ENCODE measurements at regions not wholly inside any gene's neighbourhood (a gene's known extent, or its start where the extent isn't known, plus 50 kb on each side); places are given as distances from the start of the nearest gene placed in this dataset.

GRCh38 chr11:33996498-33997454, 54.8 kb upstream of the CAPRIN1 start:
- in situ Hi-C loops (cut with MboI) (loop anchor here (10.0 kb wide), 1 partner anchor 358 kb away; the partner anchor contains the start of gene ABTB2), intact Hi-C loops (cut with micrococcal nuclease) (loop anchor here (1.0 to 10.0 kb wide), 6 partner anchors 54 to 498 kb away; partner anchors contain the start of gene CAPRIN1)
- BruUV-seq (replicated peaks), result no TSS peak
- POLR2A ChIA-PET, result interaction anchor here (0.7 to 1.5 kb wide), 4 partner anchors 11 to 361 kb away, joined by 3 to 5 read pairs (median 4); partner anchors contain the start of gene NAT10
- peak; percentile 71 to 88 (median 74) for DNase-seq (ENCODE audit: extremely low read depth in 1 of 4, low spot score in 3 of 4)
- H3K9ac ChIP-seq (ENCODE audit: insufficient read depth in 1 of 2, low read depth in 2 of 2, low read length in 2 of 2), result peak overlapping the region; percentile 13 to 42; a peak in 2 of 4 replicates
- no peaks in the 10 kb centered on the region for H3K9me3 ChIP-seq (replicated peaks; ENCODE audit: control insufficient read depth, insufficient read depth, low read depth, low read length)
- CTCF ChIA-PET (ENCODE audit: low intra/inter-chr PET ratio), result interaction anchor here (0.7 to 1.9 kb wide), 5 partner anchors 9 to 363 kb away, joined by 3 to 15 read pairs (median 3); no protein-coding TSS in a partner anchor
- H3K79me2 ChIP-seq (ENCODE audit: control insufficient read depth, insufficient read depth, low read length), result no peaks in the 10 kb centered on the region
- no peaks in the 10 kb centered on the region for H4K20me1 ChIP-seq (replicated peaks; ENCODE audit: control insufficient read depth, insufficient read depth, low read length)
- FAIRE-seq, result peak; percentile 96
- ATAC-seq, result peak; percentile 99
- H3K4me2 ChIP-seq (ENCODE audit: insufficient read depth, low read length), result peak overlapping the region; percentile 53
- peak overlapping the region; percentile 90 for H2AFZ ChIP-seq (ENCODE audit: low read depth, low read length)
- no peaks in the 10 kb centered on the region for H3K9me1 ChIP-seq (ENCODE audit: control insufficient read depth, insufficient read depth, low read length)
- H3K4me3 ChIP-seq, result no peak overlapping the region
- WGBS (ENCODE audit: insufficient coverage, low coverage, missing lambda C conversion rate), result 11% methylated on average over 25 of the region's 25 CpGs
- H3K4me1 ChIP-seq (replicated peaks in 1 of 2; ENCODE audit: control insufficient read depth in 2 of 2, insufficient read depth in 2 of 2, low read length in 2 of 2), result peaks cover 3 to 8% of the 10 kb centered on the region in 2 experiments; a peak in 3 of 5 replicates
- no peaks in the 10 kb centered on the region for H3K27me3 ChIP-seq (ENCODE audit: control insufficient read depth in 2 of 2, insufficient read depth in 2 of 2, low read length in 2 of 2)
- no peak overlapping the region for H3K27ac ChIP-seq (ENCODE audit: extremely low read depth, low read depth, low read length)
- no peaks in the 10 kb centered on the region for H3K36me3 ChIP-seq (ENCODE audit: control insufficient read depth, insufficient read depth, low read length)
- TF ChIP-seq CREM (IDR thresholded peaks at IDR 0.05; ENCODE audit: low read depth), result peak; percentile 40; the same call in 1 of the 2 replicates
- no peak for TF ChIP-seq ZNF77 (CRISPR knock-in tag; IDR thresholded peaks at IDR 0.05)
- TF ChIP-seq ATF4 (CRISPR knock-in tag; IDR thresholded peaks at IDR 0.05), result no peak
- TF ChIP-seq L3MBTL2 (IDR thresholded peaks at IDR 0.05), result peak; percentile 71
- peak; percentile 64; the same call in 1 of the 2 replicates for TF ChIP-seq ZNF134 (CRISPR knock-in tag; conservative IDR thresholded peaks at IDR 0.05)
- 0 out of 2 replicates have a peak, but pooled peaks have one; percentile 37 for TF ChIP-seq GABPB1 (CRISPR knock-in tag; IDR thresholded peaks at IDR 0.05)
- 0 out of 2 replicates have a peak, but pooled peaks have one; percentile 51 for TF ChIP-seq PREB (CRISPR knock-in tag; IDR thresholded peaks at IDR 0.05)
- TF ChIP-seq E2F6 (IDR thresholded peaks at IDR 0.05; ENCODE audit: borderline replicate concordance in 1 of 2, extremely low read depth in 1 of 2, insufficient read depth in 1 of 2, insufficient read length in 1 of 2, low read depth in 1 of 2, low read length in 1 of 2, poor library complexity in 1 of 2, severe bottlenecking in 1 of 2), result peak; percentile 26 to 45
- peak; percentile 47; the same call in 1 of the 2 replicates for TF ChIP-seq DEAF1 (CRISPR knock-in tag; IDR thresholded peaks at IDR 0.05)

Measured in K562 (cell line).